B cell (primary cell): ENCODE measurements at regions not wholly inside any gene's neighbourhood (a gene's known extent, or its start where the extent isn't known, plus 50 kb on each side); places are given as distances from the start of the nearest gene placed in this dataset.

Experiments
- ATAC-seq: fragments of 200-7000 bp; cut with Tn5 transposase; one replicate; pipeline ENCODE4 v1.10.0; 2021; ENCODE audit warnings: low read depth, mild to moderate bottlenecking, moderate number of reproducible peaks, moderate library complexity
- CTCF ChIA-PET: fragments of 350-600 bp; sonication (Branson Sonifier 250); formaldehyde crosslinking; loops from one replicate; lab custom pipeline; 2021; ENCODE audit warnings: antibody characterized with exemption, inconsistent platforms; lab: Charles Lee
- POLR2A ChIA-PET: fragments of 350-600 bp; sonication (Branson Sonifier 250); formaldehyde crosslinking; loops from one replicate; lab custom pipeline; 2021; ENCODE audit warnings: antibody characterized with exemption; lab: Charles Lee
- DNase-seq: peaks from one replicate; pipeline ENCODE4 v3.0.0; 2013
- H2AFZ ChIP-seq: 2 replicates; pipeline ENCODE4 v1.6.1; 2012; ENCODE audit warnings: mild to moderate bottlenecking, low read depth, low read length; ENCODE audit not compliant: insufficient read depth, poor library complexity, severe bottlenecking
- H3K27ac ChIP-seq, 2 donors: 1 replicate in 1 of 2; 2 replicates in 1 of 2; pipeline ENCODE4 v1.5.1; 2012 to 2013; ENCODE audit warnings: low read length in 2 of 2, mild to moderate bottlenecking in 2 of 2, moderate library complexity in 1 of 2
- H3K27me3 ChIP-seq, 4 experiments: fragments of 200-600 bp in 1 of 4; sonication (generic) in 1 of 4; replicated peaks in 1 of 4; 1 replicate in 2 of 4; 2 replicates in 2 of 4; pipeline versions ENCODE4 v1.6.1 to v1.7.0; 2013 to 2016; ENCODE audit warnings: low read length in 3 of 4, mild to moderate bottlenecking in 2 of 4, mixed read lengths in 1 of 4, moderate library complexity in 1 of 4; ENCODE audit not compliant: insufficient read depth in 4 of 4, control insufficient read depth in 3 of 4; ENCODE audit errors: control extremely low read depth in 1 of 4
- H3K36me3 ChIP-seq, 2 experiments: replicated peaks in 1 of 2; 1 replicate in 1 of 2; 2 replicates in 1 of 2; pipeline versions ENCODE4 v1.6.1 to v1.7.1; 2013; ENCODE audit warnings: low read length in 1 of 2; ENCODE audit not compliant: insufficient read depth in 2 of 2, control insufficient read depth in 1 of 2; ENCODE audit errors: control extremely low read depth in 1 of 2, extremely low read depth in 1 of 2
- H3K4me1 ChIP-seq, 2 donors: fragments of 200-600 bp in 1 of 2; sonication (generic) in 1 of 2; 1 replicate in 1 of 2; 2 replicates in 1 of 2; pipeline versions ENCODE4 v1.5.1 to v1.6.1; 2013 to 2017; ENCODE audit warnings: low read length in 2 of 2; ENCODE audit not compliant: control insufficient read depth in 2 of 2, insufficient read depth in 2 of 2
- H3K4me2 ChIP-seq: replicated peaks from 2 replicates; pipeline ENCODE3; 2012; ENCODE audit warnings: mild to moderate bottlenecking, low read depth, low read length; ENCODE audit not compliant: poor library complexity, severe bottlenecking
- H3K4me3 ChIP-seq, 5 experiments: fragments of 200-600 bp in 1 of 5; sonication (generic) in 1 of 5; 1 replicate in 3 of 5; 2 replicates in 2 of 5; pipeline versions ENCODE4 v1.5.1 to v1.7.0; 2011 to 2016; ENCODE audit warnings: low read length in 4 of 5, mild to moderate bottlenecking in 4 of 5, low read depth in 2 of 5, control low read depth in 1 of 5, moderate library complexity in 1 of 5; ENCODE audit not compliant: insufficient read depth in 1 of 5; ENCODE audit errors: control extremely low read depth in 1 of 5, extremely low read depth in 1 of 5
- H3K79me2 ChIP-seq: fragments of 200-600 bp; sonication (generic); one replicate; pipeline ENCODE4 v1.6.0; 2016; ENCODE audit warnings: low read length; ENCODE audit not compliant: control insufficient read depth, insufficient read depth
- H3K9ac ChIP-seq: fragments of 200-600 bp; sonication (generic); 2 replicates; pipeline ENCODE4 v1.6.1; 2017; ENCODE audit warnings: mild to moderate bottlenecking, low read length, moderate library complexity
- H3K9me3 ChIP-seq, 3 donors: one replicate each; pipeline versions ENCODE4 v1.6.1 to v1.7.1; 2013; ENCODE audit warnings: low read length in 2 of 3; ENCODE audit not compliant: control insufficient read depth in 2 of 3, insufficient read depth in 1 of 3; ENCODE audit errors: control extremely low read depth in 1 of 3
- H4K20me1 ChIP-seq: 2 replicates; pipeline ENCODE4 v1.6.0; 2012; ENCODE audit warnings: mild to moderate bottlenecking, low read length; ENCODE audit not compliant: insufficient read depth, control insufficient read depth, poor library complexity, severe bottlenecking
- H3K27ac Mint-ChIP-seq: one replicate; pipeline ENCODE4 v1.8.0; 2021; ENCODE audit warnings: mixed read lengths
- H3K27me3 Mint-ChIP-seq: one replicate; pipeline ENCODE4 v1.8.0; 2021; ENCODE audit warnings: mixed read lengths
- H3K4me1 Mint-ChIP-seq: one replicate; pipeline ENCODE4 v1.8.0; 2021; ENCODE audit warnings: mixed read lengths
- H3K4me3 Mint-ChIP-seq: one replicate; pipeline ENCODE4 v1.8.0; 2021; ENCODE audit warnings: mixed read lengths
- H3K9me3 Mint-ChIP-seq: one replicate; pipeline ENCODE4 v1.8.0; 2022; ENCODE audit warnings: mixed read lengths; ENCODE audit not compliant: insufficient read depth
- EZH2 ChIP-seq: IDR thresholded peaks from 2 replicates; pipeline ENCODE4 v1.6.1; 2012; ENCODE audit warnings: borderline replicate concordance, low read depth, mild to moderate bottlenecking, moderate library complexity, low read length; ENCODE audit not compliant: insufficient read depth, poor library complexity, severe bottlenecking
- WGBS: methylation state at CpG from one replicate; pipeline ENCODE4 v1.1.5; 2013; ENCODE audit warnings: missing lambda C conversion rate; ENCODE audit not compliant: insufficient coverage; 5-methylcytosine and 5-hydroxymethylcytosine counted together
- intact Hi-C: fragments of 100-400 bp; cut with micrococcal nuclease; formaldehyde crosslinking; loops from one replicate; pipeline ENCODE4 v1.10.0; 2022
- TF ChIP-seq, protein P1 (sequence below): fragments of 200-600 bp; IDR thresholded peaks from one replicate; pipeline ENCODE4 v1.8.0; 2022; ENCODE audit warnings: antibody characterized with exemption, mild to moderate bottlenecking

DNA sequence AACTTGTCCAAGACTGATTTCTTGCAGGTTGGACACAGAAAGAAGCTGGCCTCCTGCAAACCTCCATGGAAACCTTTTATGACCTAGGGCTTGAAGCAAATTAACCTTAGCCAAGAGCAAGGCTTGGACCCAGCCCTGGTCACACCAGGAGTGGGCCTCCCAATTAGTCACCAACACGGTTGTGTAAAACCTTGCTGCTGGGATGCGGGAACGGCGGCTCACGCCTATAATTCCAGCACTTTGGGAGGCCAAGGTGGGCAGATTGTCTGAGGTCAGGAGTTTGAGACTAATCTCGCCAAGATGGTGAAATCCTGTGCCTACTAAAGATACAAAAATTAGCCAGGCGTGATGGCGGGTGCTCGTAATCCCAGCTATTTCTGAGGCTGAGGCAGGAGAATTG is 419.9 kb downstream of the AASDHPPT start:
- ATAC-seq (no peak), DNase-seq (no peak)
- H3K4me3 ChIP-seq: no peak overlapping the region
- TF ChIP-seq EZH2: no peak
- TF ChIP-seq, protein P1, sequence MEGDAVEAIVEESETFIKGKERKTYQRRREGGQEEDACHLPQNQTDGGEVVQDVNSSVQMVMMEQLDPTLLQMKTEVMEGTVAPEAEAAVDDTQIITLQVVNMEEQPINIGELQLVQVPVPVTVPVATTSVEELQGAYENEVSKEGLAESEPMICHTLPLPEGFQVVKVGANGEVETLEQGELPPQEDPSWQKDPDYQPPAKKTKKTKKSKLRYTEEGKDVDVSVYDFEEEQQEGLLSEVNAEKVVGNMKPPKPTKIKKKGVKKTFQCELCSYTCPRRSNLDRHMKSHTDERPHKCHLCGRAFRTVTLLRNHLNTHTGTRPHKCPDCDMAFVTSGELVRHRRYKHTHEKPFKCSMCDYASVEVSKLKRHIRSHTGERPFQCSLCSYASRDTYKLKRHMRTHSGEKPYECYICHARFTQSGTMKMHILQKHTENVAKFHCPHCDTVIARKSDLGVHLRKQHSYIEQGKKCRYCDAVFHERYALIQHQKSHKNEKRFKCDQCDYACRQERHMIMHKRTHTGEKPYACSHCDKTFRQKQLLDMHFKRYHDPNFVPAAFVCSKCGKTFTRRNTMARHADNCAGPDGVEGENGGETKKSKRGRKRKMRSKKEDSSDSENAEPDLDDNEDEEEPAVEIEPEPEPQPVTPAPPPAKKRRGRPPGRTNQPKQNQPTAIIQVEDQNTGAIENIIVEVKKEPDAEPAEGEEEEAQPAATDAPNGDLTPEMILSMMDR: no peak
- H3K9ac ChIP-seq: no peak overlapping the region
- intact Hi-C loops: no loop called here
- no peaks in the 10 kb centered on the region for H3K27me3 ChIP-seq
- Mint-ChIP-seq H3K27me3 (no peaks in the 10 kb centered on the region), H3K4me3 (no peak overlapping the region), H3K27ac (no peak overlapping the region), H3K9me3 (no peaks in the 10 kb centered on the region), H3K4me1 (no peaks in the 10 kb centered on the region)
- no peaks in the 10 kb centered on the region for H3K36me3 ChIP-seq
- no peaks in the 10 kb centered on the region for H4K20me1 ChIP-seq
- POLR2A ChIA-PET: no interaction called here
- CTCF ChIA-PET: no interaction called here
- no peaks in the 10 kb centered on the region for H3K9me3 ChIP-seq
- H3K4me1 ChIP-seq: no peaks in the 10 kb centered on the region
- no peak overlapping the region for H3K27ac ChIP-seq
- H2AFZ ChIP-seq: no peak overlapping the region
- no peak overlapping the region for H3K4me2 ChIP-seq
- no peaks in the 10 kb centered on the region for H3K79me2 ChIP-seq
- 93% methylated on average over 9 of the region's 9 CpGs for WGBS

DNA sequence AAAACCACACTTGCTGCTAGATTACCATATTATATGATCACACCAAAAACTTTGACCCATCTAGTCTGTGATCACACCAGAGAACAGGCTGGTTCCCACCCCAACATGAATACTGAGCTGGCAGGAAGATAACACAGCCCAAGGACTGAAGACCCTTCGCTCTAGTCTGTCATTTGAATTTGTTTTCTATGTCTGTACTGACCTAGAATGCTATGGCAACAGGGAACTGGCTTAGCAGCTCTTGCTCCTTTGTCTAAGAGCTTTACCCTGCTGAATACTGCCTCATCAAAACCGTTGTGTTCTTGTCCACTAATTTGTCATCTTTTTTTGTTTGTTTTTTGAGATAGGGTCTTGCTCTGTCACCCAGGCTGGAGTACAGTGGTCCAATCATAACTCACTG is 420.4 kb downstream of the AASDHPPT start:
- whole genome bisulfite sequencing: 57% methylated on average over 2 of the region's 2 CpGs
- DNase-seq: no peak
- intact Hi-C loops: no loop called here
- Mint-ChIP-seq H3K27me3 (no peaks in the 10 kb centered on the region), H3K27ac (no peak overlapping the region), H3K4me3 (no peak overlapping the region), H3K9me3 (no peaks in the 10 kb centered on the region), H3K4me1 (no peaks in the 10 kb centered on the region)
- H2AFZ ChIP-seq: no peak overlapping the region
- no peaks in the 10 kb centered on the region for H3K9me3 ChIP-seq
- H3K4me2 ChIP-seq: no peak overlapping the region
- POLR2A ChIA-PET: no interaction called here
- TF ChIP-seq, protein P1: no peak
- no peak for TF ChIP-seq EZH2
- no peak overlapping the region for H3K9ac ChIP-seq
- no peak for ATAC-seq
- H3K4me1 ChIP-seq: no peaks in the 10 kb centered on the region
- no peak overlapping the region for H3K27ac ChIP-seq
- H3K27me3 ChIP-seq: no peaks in the 10 kb centered on the region
- H4K20me1 ChIP-seq: no peaks in the 10 kb centered on the region
- H3K36me3 ChIP-seq: no peaks in the 10 kb centered on the region
- H3K4me3 ChIP-seq: no peak overlapping the region
- CTCF ChIA-PET: no interaction called here
- H3K79me2 ChIP-seq: no peaks in the 10 kb centered on the region
